22Rv1 (cell line): ENCODE measurements at regions not wholly inside any gene's neighbourhood (a gene's known extent, or its start where the extent isn't known, plus 50 kb on each side); places are given as distances from the start of the nearest gene placed in this dataset.

Experiments used
- ZFX ChIP-seq: fragments of 450-650 bp; IDR thresholded peaks from 2 replicates; pipeline ENCODE4 v1.6.1; 2017; ENCODE audit warnings: antibody characterized with exemption, borderline replicate concordance
- TF ChIP-seq, protein P1 (sequence below): fragments of 450-650 bp; IDR thresholded peaks from 2 replicates; pipeline ENCODE4 v1.5.1; 2017; ENCODE audit warnings: mild to moderate bottlenecking

DNA sequence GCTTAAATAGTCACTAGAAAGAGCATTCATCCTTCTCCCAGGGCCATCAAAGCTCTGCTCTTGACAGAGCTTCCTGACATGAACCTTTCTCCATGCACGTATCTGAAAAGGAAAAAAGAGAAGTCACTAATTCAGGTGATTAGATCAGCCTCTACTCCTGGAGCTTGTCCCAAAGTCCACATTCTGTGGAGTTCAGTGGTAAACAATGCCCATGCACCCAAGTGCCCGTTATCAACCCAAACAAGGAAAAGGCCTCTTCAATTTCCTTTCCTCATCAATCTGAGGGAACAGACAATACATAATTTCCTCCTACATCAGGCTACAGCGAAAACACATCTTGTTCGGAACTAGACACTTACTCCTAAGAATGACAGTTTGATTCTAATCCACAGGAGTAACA is 129.2 kb upstream of the PCSK2 start:
- TF ChIP-seq, protein P1, sequence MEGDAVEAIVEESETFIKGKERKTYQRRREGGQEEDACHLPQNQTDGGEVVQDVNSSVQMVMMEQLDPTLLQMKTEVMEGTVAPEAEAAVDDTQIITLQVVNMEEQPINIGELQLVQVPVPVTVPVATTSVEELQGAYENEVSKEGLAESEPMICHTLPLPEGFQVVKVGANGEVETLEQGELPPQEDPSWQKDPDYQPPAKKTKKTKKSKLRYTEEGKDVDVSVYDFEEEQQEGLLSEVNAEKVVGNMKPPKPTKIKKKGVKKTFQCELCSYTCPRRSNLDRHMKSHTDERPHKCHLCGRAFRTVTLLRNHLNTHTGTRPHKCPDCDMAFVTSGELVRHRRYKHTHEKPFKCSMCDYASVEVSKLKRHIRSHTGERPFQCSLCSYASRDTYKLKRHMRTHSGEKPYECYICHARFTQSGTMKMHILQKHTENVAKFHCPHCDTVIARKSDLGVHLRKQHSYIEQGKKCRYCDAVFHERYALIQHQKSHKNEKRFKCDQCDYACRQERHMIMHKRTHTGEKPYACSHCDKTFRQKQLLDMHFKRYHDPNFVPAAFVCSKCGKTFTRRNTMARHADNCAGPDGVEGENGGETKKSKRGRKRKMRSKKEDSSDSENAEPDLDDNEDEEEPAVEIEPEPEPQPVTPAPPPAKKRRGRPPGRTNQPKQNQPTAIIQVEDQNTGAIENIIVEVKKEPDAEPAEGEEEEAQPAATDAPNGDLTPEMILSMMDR = no peak
- TF ChIP-seq ZFX = no peak
